ENCODE measurements at regions not wholly inside any gene's neighbourhood (a gene's known extent, or its start where the extent isn't known, plus 50 kb on each side); places are given as distances from the start of the nearest gene placed in this dataset.

DNA sequence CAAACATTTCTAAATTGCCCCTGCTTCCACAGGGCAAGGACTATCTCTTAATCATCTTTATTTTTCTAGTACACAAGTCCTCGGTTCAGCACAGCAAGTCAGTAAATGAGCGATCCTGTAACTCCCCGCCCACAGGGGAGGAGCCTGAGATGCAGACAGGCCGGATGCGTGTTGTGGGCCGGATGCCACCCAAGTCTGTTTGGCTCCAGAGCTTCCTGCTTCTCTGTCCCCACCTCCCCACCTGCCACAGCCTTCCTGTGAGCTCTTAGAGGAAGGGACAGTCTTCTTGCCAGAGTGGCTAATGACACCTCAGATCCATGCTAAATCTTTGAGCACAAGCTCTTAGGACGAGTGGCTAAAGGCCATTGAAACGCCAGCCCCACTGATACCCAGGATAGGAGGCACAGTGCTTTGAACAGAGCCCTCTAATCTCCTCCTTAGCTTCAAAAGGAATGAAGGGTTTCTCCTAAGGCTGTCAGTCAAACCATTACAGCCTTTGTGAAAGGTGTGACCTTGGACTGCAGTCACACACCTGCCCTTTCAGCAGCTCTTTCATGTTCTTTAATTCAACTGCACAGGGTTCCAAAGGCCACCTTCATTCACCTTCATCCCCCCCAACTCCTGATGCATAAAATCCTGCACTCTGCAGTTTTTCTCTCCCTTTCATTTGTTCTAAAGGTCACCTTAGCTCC, 264.3 kb downstream of the TFAP2C start:
- TF ChIP-seq, protein P1, sequence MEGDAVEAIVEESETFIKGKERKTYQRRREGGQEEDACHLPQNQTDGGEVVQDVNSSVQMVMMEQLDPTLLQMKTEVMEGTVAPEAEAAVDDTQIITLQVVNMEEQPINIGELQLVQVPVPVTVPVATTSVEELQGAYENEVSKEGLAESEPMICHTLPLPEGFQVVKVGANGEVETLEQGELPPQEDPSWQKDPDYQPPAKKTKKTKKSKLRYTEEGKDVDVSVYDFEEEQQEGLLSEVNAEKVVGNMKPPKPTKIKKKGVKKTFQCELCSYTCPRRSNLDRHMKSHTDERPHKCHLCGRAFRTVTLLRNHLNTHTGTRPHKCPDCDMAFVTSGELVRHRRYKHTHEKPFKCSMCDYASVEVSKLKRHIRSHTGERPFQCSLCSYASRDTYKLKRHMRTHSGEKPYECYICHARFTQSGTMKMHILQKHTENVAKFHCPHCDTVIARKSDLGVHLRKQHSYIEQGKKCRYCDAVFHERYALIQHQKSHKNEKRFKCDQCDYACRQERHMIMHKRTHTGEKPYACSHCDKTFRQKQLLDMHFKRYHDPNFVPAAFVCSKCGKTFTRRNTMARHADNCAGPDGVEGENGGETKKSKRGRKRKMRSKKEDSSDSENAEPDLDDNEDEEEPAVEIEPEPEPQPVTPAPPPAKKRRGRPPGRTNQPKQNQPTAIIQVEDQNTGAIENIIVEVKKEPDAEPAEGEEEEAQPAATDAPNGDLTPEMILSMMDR (IDR thresholded peaks at IDR 0.05; ENCODE audit: borderline replicate concordance, extremely low read depth, insufficient read depth), result no peak
- Histone ChIP-seq H3K36me3 (ENCODE audit: control insufficient read depth in 2 of 3, insufficient read depth in 3 of 3, low read length in 3 of 3) (no peaks in the 10 kb centered on the region), H3K9me3 (ENCODE audit: control insufficient read depth in 2 of 3, insufficient read depth in 1 of 3, low read length in 3 of 3) (no peaks in the 10 kb centered on the region), H3K27ac (ENCODE audit: low read depth in 2 of 2, low read length in 2 of 2) (no peak overlapping the region), H3K27me3 (ENCODE audit: control insufficient read depth, insufficient read depth, low read length) (no peaks in the 10 kb centered on the region), H3K9ac (ENCODE audit: low read length in 3 of 3) (no peak overlapping the region), H3K4me1 (ENCODE audit: control insufficient read depth in 2 of 3, insufficient read depth in 2 of 3, low read depth in 1 of 3, low read length in 3 of 3) (no peaks in the 10 kb centered on the region), H3K4me3 (ENCODE audit: low read length in 3 of 3) (no peak overlapping the region)
- DNase-seq, result peak in 1 of 5 donors; percentile 20
- no peak for FAIRE-seq
- intact Hi-C loops (cut with DNase I), result no loop called here

DNA sequence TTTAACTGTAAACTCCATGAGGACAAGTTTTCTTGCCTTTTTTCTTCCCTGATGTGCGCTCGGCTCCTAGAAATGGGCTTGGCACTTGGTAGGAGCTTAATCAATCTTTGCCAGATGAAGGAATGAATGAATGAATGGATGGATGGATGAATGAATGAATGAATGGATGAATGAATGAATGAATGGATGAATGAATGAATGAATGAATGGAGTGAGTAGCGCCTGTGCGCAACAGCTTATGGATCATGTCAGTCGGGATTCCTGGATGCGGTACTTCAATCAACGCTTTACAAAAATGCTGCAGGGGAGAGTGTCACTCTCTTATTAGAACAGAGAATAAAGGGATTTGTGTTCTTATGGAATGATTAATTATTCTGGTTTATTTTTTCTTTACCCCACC, 267.3 kb downstream of the TFAP2C start:
- intact Hi-C loops (cut with DNase I), result no loop called here
- H3K9ac ChIP-seq (ENCODE audit: low read length in 3 of 3), result no peak overlapping the region

DNA sequence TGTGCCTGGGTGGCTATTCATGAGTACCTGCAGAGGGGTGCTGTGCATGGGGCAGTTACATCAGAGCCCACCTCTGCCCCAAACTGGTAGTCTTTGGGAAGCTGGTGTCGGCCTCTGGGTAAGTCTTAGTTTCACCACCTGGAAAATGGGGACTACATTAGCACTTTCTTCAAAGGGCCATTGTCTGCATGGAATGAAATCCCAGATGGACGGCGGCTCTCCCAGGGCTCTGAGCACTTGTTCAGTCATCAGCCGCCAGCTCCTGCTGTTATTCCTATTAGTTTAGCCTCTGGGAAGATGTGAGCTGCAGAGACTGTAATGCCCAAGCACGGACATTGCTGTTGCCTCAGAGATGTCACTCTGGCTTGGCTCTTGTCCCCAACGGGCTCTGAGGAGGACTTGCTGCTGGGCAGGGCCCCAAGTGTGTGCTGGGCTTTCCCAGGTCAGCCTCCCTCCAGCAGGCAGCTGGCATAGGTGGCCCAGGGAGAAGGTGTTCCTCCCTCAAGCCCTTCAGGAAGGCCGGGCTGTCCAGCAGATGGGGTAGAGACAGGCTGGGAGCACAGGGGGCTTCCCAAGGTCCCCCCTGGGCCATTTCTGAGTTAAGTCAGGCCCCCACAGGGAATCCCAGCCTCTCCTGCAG, 268.3 kb downstream of the TFAP2C start:
- Histone ChIP-seq H3K9me3 (ENCODE audit: control insufficient read depth in 2 of 3, insufficient read depth in 1 of 3, low read length in 3 of 3) (peaks cover 0 to 5% (median 0%) of the 10 kb centered on the region in 3 donors), H3K36me3 (ENCODE audit: control insufficient read depth in 2 of 3, insufficient read depth in 3 of 3, low read length in 3 of 3) (no peaks in the 10 kb centered on the region), H3K4me1 (ENCODE audit: control insufficient read depth in 2 of 3, insufficient read depth in 2 of 3, low read depth in 1 of 3, low read length in 3 of 3) (no peaks in the 10 kb centered on the region), H3K4me3 (ENCODE audit: low read length in 3 of 3) (no peak overlapping the region), H3K27ac (ENCODE audit: low read depth in 2 of 2, low read length in 2 of 2) (no peak overlapping the region), H3K9ac (ENCODE audit: low read length in 3 of 3) (no peak overlapping the region), H3K27me3 (ENCODE audit: control insufficient read depth, insufficient read depth, low read length) (no peaks in the 10 kb centered on the region)
- DNase-seq, result no peak
- intact Hi-C loops (cut with DNase I), result no loop called here
- FAIRE-seq, result no peak
- TF ChIP-seq, protein P1 (IDR thresholded peaks at IDR 0.05; ENCODE audit: borderline replicate concordance, extremely low read depth, insufficient read depth), result no peak

More for the DNA sequence above, 267.3 kb downstream of the TFAP2C start:
- Histone ChIP-seq H3K4me1 (ENCODE audit: control insufficient read depth in 2 of 3, insufficient read depth in 2 of 3, low read depth in 1 of 3, low read length in 3 of 3) (no peaks in the 10 kb centered on the region), H3K9me3 (ENCODE audit: control insufficient read depth in 2 of 3, insufficient read depth in 1 of 3, low read length in 3 of 3) (peaks cover 0 to 3% (median 0%) of the 10 kb centered on the region in 3 donors), H3K27ac (ENCODE audit: low read depth in 2 of 2, low read length in 2 of 2) (no peak overlapping the region), H3K27me3 (ENCODE audit: control insufficient read depth, insufficient read depth, low read length) (no peaks in the 10 kb centered on the region), H3K36me3 (ENCODE audit: control insufficient read depth in 2 of 3, insufficient read depth in 3 of 3, low read length in 3 of 3) (no peaks in the 10 kb centered on the region), H3K4me3 (ENCODE audit: low read length in 3 of 3) (no peak overlapping the region)
- DNase-seq (no peak), FAIRE-seq (no peak)
- TF ChIP-seq, protein P1 (IDR thresholded peaks at IDR 0.05; ENCODE audit: borderline replicate concordance, extremely low read depth, insufficient read depth), result no peak

All from kidney (tissue), 13 donors.